PC-9 (cell line): ENCODE measurements at regions not wholly inside any gene's neighbourhood (a gene's known extent, or its start where the extent isn't known, plus 50 kb on each side); places are given as distances from the start of the nearest gene placed in this dataset.

Experiments used
- EZH2 ChIP-seq: fragments of 200-600 bp; sonication (generic); IDR thresholded peaks from 2 replicates; pipeline ENCODE4 v1.8.0; 2017; ENCODE audit warnings: antibody characterized with exemption, low read depth
- TF ChIP-seq, protein P1 (sequence below): fragments of 200-600 bp; sonication (generic); conservative IDR thresholded peaks from 2 replicates; pipeline ENCODE4 v1.6.1; 2017; ENCODE audit warnings: mixed run types, antibody characterized with exemption, mild to moderate bottlenecking, moderate library complexity

DNA sequence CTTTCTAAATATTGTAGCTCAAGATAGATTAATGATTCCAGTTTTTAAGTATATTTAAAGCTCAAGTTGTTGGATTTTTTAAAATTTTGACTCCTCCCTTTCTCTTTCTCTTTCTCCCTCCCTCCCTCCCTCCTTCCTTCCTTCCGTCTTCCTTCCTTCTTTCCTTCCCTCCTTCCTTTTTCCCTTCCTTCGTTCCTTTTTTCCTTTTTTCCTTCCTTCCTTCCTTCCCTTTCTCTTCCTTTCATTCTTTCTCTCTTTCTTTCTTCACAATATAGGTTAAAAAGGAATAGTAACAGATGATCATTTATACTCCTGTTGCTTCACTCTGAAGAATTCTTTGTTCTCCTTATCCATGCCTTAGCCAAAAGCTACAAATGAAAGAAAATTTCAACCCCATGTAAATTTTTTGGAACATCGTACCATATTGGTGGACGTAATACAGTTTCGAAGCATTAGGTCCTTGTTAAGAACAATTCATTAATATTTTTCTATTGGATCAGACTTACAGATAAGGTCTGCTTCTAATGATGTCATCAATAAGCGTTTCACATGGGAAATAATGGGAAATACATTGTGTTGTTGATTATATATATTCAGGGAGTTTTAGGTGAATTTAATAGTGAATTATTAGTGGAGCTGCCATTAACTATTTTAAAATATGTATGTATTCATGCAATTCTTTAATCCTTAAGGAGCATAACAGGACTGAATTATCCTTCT, 139.6 kb upstream of the SLC35B3 start:
- TF ChIP-seq, protein P1, sequence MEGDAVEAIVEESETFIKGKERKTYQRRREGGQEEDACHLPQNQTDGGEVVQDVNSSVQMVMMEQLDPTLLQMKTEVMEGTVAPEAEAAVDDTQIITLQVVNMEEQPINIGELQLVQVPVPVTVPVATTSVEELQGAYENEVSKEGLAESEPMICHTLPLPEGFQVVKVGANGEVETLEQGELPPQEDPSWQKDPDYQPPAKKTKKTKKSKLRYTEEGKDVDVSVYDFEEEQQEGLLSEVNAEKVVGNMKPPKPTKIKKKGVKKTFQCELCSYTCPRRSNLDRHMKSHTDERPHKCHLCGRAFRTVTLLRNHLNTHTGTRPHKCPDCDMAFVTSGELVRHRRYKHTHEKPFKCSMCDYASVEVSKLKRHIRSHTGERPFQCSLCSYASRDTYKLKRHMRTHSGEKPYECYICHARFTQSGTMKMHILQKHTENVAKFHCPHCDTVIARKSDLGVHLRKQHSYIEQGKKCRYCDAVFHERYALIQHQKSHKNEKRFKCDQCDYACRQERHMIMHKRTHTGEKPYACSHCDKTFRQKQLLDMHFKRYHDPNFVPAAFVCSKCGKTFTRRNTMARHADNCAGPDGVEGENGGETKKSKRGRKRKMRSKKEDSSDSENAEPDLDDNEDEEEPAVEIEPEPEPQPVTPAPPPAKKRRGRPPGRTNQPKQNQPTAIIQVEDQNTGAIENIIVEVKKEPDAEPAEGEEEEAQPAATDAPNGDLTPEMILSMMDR, result no peak
- no peak for TF ChIP-seq EZH2
